ENCODE measurements at regions not wholly inside any gene's neighbourhood (a gene's known extent, or its start where the extent isn't known, plus 50 kb on each side); places are given as distances from the start of the nearest gene placed in this dataset.

DNA sequence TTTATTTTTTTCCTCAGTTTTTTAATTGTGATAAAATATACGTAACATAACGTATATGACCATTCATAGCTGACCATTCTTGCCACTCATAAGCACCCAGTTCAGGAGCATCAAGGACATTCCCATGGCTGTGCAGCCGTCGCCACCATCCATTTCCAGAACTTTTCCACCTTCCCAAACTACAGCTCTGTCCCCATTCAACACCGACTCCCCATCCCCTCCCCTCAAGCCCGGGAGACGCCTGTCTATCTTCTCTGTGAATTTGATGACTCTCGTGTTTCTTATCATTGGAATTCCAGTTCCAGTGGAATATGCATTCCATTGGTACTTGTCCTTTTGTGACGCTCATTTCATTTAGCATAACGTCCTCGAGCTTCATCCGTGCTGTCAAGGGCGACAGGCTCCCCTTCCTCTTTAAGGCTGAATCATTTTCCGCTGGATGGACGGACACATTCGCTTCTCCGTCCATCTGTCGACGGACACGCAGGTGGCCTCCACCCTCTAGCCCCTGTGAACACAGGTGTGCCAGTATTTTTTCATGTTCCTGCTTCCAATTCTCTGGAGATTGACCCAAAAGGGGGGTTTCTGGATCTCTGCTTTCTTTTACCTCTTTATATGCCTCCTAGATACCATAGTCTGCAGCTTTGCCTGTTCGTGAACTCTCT, 88.1 kb downstream of the YTHDF1 start:
- DNase-seq = no peak

DNA sequence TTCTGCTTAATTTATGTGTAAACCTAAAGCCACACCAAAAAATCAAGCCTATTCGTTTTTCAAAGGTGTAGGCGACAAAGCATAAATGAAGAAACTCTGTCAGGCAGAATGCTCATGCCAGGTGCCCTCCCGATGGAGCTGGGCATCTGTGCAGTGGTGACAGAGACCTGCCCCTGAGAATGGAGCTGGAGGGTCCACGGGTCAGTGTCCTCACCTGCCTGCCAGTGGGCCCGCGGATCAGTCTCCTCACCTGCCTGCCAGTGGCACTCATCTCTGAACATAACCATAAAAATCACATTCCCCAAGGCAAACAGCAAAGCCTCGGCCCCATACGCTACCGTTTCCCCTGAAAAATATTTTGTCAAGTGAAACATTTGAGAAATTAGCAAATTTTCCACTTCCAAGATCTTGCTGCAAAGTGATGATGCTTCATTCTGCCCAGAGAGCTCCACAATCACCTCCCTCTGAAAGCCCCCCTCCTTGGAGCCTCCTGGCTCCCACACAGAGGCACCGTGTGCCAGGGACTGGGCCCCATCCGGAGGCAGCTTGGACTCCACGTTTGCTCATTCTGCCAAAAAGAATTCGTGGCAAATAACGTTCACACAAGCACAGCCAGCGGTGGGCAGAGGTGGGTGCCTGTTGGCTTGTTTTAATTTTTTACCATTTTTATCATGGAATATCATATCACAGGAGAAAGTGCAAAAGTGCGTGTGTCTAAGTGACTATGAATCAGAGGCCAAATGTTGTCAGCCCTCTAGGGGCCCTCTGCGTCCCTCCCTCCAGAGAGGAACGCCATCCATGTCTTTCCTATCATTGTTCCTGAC, 88.8 kb downstream of the YTHDF1 start:
- DNase-seq = no peak

DNA sequence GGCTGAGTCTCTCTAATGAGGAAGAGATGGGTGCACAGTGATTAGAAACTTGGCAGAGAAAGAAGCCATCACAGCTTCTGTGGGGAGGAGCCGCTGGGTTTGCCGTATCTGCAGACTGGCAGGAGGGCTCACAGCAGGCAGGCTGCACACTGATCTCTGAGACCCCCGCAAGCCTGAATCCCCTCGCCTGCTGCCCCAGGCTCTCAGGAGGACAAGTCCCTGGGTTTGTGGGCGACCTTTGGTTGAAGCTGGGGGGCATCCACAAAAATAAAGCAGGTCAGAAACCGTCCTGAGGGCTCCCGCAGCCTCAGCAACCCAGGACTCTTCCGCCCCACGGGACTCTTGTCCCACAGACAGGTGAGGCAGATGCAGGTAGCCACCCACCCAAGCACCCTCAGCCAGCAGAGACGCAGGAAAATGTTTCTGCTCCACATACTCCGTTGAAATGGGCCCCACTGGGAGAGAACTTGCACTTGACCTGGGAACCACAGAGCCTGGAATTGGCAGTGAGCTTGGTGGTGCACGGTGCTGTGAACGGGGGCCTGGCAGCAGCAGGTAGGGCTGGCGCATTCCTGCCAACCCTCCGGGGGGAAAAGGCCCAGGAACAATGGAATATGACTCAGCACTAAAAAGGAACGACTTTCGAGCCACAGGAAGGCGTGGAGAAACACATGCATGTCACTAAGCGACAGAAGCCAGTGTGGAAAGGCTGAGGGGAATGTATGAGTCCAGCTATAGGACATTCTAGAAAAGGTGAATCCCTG, 89.9 kb downstream of the YTHDF1 start:
- no peak for DNase-seq

DNA sequence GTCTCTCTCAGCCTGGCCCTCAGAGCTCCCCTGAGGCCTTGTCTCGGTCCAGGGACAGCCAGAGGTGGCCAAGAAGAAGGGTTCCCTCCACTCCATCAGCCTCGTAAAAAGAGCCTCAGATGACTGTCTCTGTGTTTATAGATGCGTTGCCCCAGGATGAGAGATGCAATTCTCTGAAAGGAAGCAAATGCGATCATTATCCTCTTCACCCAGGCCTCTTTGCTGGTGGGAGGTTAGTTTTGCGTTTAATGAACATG, 90.4 kb downstream of the YTHDF1 start:
- DNase-seq = no peak

DNA sequence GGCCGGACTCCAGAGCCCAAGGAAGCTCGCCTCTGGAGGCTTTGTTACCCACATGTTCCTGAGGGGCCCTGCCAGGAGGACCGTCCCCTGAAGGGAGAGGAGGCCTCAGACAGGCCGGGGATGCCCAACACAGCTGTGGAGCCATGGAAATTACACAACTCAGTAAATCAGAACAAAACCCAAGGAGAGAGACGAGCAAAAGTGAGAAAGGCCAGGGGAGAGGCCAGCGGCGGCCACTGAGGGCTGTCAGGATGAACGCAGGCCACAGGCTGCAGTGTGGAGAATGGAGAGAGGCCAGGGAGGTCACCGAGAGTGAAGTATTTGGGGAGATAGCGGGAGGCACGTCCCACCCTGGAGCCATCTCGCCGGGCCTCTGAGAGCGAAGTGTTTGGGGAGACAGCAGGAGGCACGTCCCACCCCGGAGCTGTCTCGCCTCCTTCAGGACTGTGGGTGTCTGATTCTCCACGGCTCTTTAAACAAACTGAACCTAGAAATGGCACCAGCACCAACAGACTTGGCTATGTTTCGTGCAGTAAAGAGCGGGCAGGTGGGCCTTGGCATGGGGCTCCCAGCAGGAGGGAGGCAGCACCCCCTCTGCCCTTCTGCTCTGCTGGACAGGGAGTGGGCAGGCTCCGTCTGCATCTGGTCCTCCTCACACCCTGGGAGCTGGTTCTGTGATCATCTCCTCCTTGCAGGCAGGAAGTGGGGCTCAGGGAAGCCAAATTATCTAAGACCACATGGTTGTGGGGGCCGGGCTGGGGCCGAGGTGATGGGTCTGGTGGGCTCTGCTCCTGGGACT, 91.0 kb downstream of the YTHDF1 start:
- DNase-seq = no peak

DNA sequence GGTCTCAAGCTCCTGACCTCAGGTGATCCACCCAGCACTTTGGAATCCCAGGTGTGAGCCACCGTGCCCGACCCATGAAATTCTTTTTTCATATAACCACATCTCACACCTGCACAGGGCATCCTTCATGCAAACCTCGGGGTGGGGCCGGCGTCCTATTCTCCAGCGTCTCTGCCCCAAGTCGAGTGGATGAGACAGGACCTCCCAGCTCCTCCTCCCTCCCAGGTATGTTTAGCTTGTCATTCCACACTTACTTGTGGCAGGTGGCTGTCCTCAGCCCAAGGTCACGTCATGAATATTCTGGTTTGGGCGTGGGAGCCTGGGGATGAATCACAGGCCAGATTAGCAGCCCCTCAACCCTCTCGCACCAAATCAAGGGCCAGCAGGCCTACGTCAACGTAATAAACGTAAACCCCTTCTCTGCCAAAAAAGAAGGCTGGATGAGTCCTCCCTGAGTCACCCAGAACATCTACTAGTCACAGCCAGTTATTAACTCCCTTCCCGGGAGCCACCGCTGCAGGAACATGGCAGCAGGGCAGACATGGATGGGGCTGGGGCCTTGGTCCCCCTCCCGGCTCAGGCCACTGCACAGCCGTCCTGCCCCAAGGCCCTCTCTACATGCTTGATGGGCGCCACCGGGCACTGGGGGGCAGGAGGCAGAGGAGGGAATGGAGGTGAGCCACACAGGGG, 91.7 kb downstream of the YTHDF1 start:
- DNase-seq = no peak

DNA sequence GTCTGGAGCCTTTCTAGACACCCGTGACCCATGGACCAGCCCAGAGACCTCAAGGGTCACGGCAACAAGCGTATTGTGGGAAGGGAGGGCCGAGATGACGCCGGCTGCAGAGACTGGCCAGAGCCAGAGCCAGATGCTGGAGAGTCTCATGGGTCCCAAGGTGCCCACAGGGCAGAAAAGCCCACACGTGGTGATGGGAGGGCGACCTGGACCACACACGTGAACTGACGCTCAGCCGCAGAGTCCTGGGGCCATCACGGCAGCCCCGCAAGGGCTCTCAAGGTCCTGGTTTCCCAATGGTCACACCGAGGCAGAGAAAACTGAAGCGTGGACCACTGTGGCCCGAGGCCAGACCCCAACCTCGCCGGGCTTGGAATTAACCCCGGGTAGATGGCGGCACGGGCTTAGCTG, 92.6 kb downstream of the YTHDF1 start:
- no peak for DNase-seq

DNA sequence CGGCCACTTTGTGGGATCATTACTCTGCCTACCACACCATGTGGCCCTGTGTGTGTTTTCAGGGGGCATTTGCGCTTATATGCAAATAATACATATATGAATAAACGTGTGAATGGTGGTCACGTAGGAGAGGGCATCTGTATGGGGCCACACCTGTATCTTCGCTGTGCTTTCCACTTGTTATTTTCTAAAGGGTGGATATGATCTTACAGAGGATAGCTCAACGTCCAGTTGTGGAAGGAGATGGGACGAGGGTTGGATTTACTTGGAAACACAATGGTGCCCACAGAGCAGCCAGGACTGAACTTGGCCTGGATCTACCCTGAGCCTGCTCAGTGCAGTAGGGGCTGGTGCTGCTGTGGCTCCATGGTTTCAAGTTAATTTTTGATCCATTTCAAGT, 93.3 kb downstream of the YTHDF1 start:
- DNase-seq = no peak

DNA sequence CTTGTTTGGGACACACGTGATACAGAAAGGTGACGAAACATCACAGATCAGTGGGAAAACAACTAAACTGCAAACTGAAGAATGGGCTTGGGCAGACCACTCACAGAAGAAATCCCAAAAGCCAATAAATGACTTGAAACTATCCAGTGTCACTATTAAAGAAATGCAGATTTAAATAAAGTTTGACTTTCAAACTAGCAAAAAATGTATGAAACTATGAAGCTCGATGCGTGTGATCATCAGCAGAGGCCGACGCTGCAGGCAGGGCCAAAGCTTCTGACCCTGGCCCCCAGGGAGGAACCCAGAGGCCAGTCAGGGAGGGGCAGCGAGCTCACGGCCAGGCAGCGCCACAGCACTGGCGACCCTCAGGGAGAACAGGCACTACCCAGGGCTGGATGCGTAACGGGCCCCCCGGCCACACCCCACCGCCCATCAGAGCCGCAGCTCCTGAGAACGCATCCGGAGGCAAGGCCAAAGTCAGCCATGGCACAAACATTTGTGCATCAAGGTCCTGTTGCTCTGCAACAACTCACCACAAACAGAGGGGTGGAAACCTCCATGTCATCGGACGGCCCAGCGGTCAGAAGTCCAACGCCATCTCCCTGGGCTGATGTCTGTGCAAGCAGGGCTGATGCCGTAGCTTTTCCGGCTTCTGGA, 94.1 kb downstream of the YTHDF1 start:
- no peak for DNase-seq

DNA sequence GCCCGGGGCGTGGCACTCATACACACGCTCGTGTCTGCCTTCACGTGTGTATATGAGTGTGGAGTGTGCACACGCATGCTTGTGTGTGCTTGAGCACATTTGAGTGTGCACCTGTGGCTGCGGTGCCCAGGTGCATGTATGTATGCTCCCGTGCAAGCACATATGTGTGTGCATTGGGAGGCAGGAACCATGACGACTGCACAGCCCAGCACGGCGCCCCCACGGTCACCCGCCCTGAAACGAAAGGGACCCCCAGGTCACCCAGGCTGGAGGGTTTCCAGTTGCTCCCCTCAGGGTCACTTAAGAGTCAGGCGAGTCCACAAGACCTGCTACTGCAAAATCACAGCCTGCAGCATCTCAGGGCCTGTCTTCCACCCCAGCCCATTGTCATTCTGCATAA, 94.7 kb downstream of the YTHDF1 start:
- DNase-seq = no peak

DNA sequence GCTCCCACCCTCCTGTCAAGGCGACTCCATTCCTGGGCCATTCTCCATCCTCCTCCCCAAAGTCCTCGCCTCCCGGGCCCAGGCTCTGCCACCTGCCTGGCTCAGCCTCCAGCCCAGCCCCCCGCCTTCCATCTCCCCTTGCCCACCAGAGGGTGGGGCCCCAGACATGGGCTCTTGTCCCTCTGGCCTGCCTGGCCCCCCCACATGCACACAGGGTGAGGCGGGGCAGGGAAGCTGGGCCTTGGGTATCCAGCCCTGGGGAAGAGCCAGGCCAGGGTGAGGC, 95.2 kb downstream of the YTHDF1 start:
- DNase-seq = no peak

DNA sequence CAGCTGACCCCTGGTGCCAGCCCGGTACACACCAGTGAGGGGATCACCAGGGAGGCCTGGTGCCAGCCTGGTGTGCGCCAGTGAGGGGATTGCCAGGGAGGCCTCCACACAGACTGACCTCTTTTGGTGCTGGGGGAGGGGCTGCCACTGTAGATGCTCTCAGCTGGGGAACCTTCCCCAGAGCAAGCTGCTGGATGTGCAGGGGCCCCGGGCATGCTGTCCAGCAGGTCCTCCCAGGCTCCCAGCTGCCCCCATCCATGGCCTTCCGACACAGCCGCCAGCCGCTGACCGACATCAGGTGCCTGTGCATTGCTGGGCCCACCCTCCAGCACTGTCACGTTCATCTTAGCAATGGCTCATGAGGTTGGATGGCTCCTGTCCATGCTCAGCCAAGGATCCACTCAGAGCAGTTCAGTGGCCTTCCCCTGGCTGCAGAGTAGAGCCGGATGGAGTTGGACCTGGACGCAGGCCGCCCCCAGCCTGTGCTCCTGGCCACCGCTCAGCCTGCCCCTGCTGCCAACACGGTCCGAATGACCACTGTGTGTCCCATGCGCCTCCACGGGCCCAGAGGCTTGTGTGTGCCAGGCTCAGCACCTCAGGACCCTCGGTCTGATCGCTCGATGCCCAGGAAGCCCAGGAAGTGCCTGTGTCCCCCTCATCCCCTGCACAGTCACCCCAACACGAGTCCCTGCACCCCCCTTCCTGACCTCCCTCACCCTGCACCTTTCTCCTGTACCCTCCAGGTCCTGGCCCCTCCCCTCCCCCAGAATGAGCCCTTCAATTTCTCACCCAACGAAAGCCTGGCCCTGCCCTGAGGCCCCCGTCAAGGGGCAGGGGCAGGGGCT, 95.7 kb downstream of the YTHDF1 start:
- no peak for DNase-seq

DNA sequence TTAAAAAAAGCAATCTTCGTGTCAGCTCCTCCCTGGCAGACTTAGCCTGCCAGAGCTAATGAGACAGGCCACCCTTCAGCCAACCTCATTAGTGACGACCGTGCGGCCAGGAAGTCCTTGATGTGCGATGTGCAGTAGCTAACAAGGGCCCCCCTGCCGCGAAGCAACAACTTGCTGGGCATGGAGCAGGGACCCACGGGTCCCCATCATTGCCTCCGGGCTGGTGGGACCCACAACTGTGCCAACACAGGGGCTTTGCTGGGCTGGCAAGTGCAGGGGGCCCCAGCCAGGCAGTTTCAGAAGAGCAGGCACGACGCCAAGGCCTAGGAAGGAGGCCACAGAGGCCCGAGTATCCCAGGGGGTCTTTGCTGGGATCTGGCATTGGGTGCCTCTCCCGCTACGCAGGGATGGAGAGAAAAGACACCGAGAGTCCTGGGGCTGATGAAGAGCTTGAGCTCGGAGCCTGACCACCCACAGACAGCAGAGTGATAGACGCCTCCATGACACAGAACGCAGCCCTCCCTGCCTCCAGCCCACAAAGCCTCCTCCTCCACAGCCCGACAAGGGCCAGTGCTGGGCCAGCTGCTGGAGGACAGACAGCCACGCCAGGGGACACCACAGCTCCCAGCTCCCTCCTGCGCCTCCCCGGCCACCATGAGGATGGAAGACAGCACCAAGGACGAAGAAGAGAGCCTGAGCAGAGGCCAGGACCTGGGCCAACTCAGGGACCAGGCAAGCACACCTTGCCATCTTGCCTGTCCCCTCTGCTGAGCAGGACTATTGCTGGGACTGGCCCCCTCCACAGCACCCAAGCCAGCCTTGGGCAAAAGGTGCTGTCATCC, 96.6 kb downstream of the YTHDF1 start:
- no peak for DNase-seq

DNA sequence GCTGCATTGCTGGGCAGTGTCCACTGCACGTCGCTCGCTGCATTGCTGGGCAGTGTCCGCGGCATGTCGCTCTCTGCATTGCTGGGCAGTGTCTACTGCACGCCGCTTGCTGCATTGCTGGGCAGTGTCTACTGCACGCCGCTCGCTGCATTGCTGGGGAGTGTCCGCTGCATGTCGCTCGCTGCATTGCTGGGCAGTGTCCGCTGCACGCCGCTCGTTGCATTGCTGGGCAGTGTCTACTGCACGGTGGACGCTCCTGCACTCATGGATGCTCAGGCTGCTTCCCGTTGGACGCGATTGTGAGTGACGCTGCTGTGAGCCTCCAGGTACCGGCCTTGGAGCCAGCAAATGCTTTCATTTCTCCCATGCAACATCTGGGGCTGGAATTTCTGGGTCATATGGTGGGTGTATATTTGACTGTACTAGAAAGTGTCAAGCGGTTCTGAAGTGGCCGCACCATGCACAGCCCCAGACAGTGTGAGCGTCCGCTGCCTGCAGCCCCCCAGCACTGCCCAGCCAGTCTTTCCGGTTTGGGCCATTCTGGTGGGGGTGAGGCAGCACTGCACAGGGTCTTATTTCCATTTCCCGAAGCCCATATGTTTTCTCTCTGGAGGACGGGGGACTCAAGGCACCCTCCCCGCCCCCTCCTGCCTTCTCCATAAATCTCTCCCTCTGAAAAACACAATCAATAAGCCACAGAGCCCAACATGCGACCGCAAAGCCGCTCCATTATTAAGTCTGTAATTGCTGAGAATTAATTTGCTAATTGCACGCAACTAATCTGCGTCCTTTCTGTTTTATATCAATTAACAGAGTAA, 97.4 kb downstream of the YTHDF1 start:
- no peak for DNase-seq

DNA sequence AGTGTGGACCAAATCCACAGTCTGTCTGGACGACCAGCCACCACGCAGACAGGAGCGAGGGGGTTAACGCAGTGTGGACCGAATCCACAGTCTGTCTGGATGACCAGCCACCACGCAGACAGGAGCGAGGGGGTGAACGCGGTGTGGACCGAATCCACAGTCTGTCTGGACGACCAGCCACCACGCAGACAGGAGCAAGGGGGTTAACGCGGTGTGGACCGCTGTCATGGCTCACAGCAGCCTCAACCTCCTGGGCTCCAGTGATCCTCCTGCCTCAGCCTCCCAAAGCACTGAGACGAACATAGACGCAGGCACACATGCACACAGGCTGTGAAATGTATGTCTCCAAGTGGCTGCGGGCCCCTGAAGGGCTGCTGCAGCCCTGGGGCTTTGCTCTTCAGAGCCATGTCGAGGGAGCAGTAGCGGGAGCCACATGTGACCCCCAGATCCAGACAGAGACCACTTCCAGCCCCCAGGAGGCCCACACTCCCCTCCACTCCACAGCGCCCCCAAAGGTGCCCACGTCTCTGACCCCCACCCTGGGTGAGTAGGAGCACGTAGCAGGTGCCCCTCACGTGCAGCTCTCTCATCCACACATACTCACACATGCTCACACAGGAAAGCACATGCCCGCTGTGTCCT, 98.1 kb downstream of the YTHDF1 start:
- DNase-seq = no peak

DNA sequence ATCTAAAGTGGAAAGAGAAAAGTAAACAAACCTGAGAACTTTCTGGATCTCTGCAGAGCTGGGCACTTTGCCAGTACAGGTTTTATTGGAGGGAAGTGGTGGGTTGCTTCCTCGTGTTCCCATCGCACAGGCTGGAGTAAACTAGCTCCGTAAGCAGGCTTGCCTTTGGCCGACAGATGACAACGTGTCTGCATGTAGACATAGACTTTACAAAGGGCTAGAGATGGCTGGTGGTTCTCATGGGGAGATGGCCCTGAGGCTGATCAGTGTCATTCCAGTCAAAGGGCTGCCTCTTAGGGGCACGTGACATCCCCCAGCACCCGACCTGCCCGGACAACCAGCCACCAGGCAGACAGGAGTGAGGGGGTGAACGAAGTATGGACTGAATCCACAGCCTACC, 98.8 kb downstream of the YTHDF1 start:
- no peak for DNase-seq

DNA sequence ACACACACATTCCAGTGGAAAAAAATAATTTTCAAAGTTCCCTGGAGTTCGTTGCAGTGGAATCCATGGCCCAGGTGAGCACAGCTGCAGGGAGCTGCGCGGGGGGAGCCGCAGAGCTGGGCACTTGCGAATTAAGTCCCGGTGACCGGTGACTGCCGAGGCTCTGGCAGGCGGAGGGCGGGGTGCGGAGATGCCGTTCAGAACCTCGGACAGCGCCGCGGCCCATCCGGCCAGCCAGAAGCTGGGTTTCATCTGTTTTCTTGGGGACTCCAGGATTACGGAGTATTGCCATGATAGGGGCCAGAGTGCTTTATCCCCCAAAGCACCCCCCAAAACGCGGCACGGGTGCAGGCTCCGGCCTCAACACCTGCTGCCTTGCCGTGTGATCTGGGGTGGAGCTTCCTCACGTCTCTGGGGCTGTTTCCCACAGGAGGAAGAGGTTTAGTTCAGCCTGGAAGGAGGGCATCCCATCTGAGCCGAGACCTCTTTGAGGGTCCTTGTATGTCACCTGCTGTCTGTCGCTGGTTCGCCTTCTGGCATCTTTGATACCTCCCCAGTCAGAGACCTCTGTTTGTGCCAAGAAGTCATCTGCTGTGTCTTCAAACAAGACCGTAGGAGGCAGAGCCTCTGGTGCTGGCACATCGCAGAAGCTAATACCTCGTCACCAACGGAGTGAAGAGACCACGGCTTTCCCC, 99.4 kb downstream of the YTHDF1 start:
- DNase-seq = no peak

DNA sequence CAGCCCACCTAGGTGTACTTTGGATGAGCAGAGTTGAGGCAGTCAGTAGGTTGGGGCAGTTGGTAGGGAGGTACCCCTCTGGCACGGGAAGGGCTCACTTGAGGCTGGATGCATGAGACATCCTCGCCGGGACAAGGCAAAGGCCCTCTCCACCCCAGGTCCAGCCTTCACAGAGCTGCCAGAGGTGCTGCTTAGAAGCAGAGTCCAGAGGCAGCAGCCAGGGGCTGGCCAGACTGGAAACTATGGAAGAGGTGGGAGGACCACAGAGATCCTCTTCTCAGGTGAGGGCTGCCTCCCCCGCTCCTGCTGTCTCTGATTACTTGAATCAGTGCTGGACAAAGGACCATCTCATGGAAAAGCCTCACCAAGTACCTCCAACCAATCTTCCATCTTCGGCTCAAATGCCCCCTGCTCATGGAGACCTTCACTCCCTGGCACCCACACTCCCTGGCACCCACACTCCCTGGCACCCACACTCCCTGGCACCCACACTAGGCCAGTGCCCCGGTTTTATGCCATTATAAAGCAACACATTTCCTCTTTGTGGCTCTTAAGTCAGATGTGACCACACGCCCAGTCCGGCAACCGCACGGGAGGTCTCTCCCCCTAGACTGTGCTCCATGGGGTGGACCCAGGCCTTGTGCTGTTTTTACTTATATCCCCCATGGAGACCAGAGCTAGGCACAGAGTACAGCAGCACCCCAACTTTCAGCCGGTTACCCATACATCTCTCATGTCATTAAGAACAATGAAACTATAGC, 100.1 kb downstream of the YTHDF1 start:
- no peak for DNase-seq
